ENCODE measurements at regions not wholly inside any gene's neighbourhood (a gene's known extent, or its start where the extent isn't known, plus 50 kb on each side); places are given as distances from the start of the nearest gene placed in this dataset.

DNA sequence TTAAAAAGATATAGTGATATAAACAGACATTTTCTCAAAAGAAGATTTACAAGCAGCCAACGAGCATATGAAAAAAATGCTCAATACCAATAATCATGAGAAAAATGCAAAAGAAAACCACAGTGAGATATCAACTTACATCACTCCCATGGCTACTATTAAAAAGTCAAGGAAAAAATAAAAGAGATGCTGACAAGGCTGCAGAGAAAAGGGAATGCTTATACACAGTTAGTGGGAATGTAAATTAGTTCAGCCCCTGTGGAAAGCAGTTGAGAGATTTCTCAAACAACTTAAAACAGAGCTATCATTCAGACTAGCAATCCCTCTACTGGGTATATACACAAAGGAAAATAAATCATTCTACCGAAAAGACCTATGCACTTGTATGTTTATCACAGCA, 97.1 kb upstream of the CARD18 start:
- ATAC-seq (ENCODE audit: insufficient read depth, low read depth) (no peak), DNase-seq (no peak)
- H3K4me2 ChIP-seq (ENCODE audit: insufficient read depth, low read length), result no peak overlapping the region
- no peak overlapping the region for H3K4me3 ChIP-seq (ENCODE audit: low read depth in 1 of 2, low read length in 2 of 2)
- H3K79me2 ChIP-seq (ENCODE audit: insufficient read depth, low read length), result no peaks in the 10 kb centered on the region
- no peak overlapping the region for H3K9ac ChIP-seq (ENCODE audit: low read depth, low read length)
- TF ChIP-seq, protein P1, sequence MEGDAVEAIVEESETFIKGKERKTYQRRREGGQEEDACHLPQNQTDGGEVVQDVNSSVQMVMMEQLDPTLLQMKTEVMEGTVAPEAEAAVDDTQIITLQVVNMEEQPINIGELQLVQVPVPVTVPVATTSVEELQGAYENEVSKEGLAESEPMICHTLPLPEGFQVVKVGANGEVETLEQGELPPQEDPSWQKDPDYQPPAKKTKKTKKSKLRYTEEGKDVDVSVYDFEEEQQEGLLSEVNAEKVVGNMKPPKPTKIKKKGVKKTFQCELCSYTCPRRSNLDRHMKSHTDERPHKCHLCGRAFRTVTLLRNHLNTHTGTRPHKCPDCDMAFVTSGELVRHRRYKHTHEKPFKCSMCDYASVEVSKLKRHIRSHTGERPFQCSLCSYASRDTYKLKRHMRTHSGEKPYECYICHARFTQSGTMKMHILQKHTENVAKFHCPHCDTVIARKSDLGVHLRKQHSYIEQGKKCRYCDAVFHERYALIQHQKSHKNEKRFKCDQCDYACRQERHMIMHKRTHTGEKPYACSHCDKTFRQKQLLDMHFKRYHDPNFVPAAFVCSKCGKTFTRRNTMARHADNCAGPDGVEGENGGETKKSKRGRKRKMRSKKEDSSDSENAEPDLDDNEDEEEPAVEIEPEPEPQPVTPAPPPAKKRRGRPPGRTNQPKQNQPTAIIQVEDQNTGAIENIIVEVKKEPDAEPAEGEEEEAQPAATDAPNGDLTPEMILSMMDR (IDR thresholded peaks at IDR 0.05; ENCODE audit: borderline replicate concordance, extremely low read depth, low read length, poor library complexity, severe bottlenecking), result no peak
- no peak for TF ChIP-seq EZH2 (IDR thresholded peaks at IDR 0.05; ENCODE audit: borderline replicate concordance, low read depth, low read length, severe bottlenecking)
- H2AFZ ChIP-seq (ENCODE audit: low read depth, low read length), result no peak overlapping the region
- H3K27ac ChIP-seq (ENCODE audit: low read length), result no peak overlapping the region
- no peaks in the 10 kb centered on the region for H3K9me3 ChIP-seq (ENCODE audit: insufficient read depth, low read length, severe bottlenecking)
- no peaks in the 10 kb centered on the region for H4K20me1 ChIP-seq (ENCODE audit: insufficient read depth, low read length)
- H3K36me3 ChIP-seq (ENCODE audit: insufficient read depth, low read length), result no peaks in the 10 kb centered on the region
- H3K4me1 ChIP-seq (ENCODE audit: insufficient read depth, low read length), result 0 out of 2 replicates have a peak, but pooled peaks cover 5% of the 10 kb centered on the region
- no peaks in the 10 kb centered on the region for H3K27me3 ChIP-seq (ENCODE audit: insufficient read depth, low read length, poor library complexity)

- Histone ChIP-seq H3K9me3 (ENCODE audit: insufficient read depth, low read length, severe bottlenecking) (no peaks in the 10 kb centered on the region), H3K27me3 (ENCODE audit: insufficient read depth, low read length, poor library complexity) (no peaks in the 10 kb centered on the region), H3K4me3 (ENCODE audit: low read depth in 1 of 2, low read length in 2 of 2) (no peak overlapping the region), H2AFZ (ENCODE audit: low read depth, low read length) (no peak overlapping the region), H3K4me1 (ENCODE audit: insufficient read depth, low read length) (0 out of 2 replicates have a peak, but pooled peaks cover 5% of the 10 kb centered on the region), H3K36me3 (ENCODE audit: insufficient read depth, low read length) (no peaks in the 10 kb centered on the region), H3K27ac (ENCODE audit: low read length) (no peak overlapping the region), H3K79me2 (ENCODE audit: insufficient read depth, low read length) (no peaks in the 10 kb centered on the region), H4K20me1 (ENCODE audit: insufficient read depth, low read length) (no peaks in the 10 kb centered on the region), H3K4me2 (ENCODE audit: insufficient read depth, low read length) (no peak overlapping the region), H3K9ac (ENCODE audit: low read depth, low read length) (no peak overlapping the region)
- ATAC-seq (ENCODE audit: insufficient read depth, low read depth), result no peak
- TF ChIP-seq, protein P1 (IDR thresholded peaks at IDR 0.05; ENCODE audit: borderline replicate concordance, extremely low read depth, low read length, poor library complexity, severe bottlenecking), result no peak
- no peak for TF ChIP-seq EZH2 (IDR thresholded peaks at IDR 0.05; ENCODE audit: borderline replicate concordance, low read depth, low read length, severe bottlenecking)
- DNase-seq, result no peak
Measured at GRCh38 chr11:105233285-105233684, 93.7 kb upstream of the CARD18 start.

DNA sequence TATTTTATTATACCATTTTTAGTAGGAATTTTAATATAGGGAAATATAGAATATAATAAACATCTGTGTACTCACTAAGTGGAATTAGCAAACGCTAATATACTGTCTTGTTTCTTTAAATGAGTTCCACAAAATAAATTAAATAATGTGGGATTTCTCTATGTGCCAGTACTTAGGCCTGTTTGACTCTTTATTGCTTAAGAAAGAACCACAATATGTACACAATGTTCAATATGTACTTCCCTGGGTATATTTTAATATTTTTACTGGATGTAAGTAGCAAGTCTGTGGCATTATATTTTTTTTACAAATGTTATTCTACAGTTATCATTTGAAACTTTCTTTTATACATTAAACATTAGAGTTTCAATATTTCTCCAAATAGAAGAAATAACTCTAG, 92.5 kb upstream of the CARD18 start:
- TF ChIP-seq, protein P1 (IDR thresholded peaks at IDR 0.05; ENCODE audit: borderline replicate concordance, extremely low read depth, low read length, poor library complexity, severe bottlenecking), result no peak
- no peak for TF ChIP-seq EZH2 (IDR thresholded peaks at IDR 0.05; ENCODE audit: borderline replicate concordance, low read depth, low read length, severe bottlenecking)
- no peaks in the 10 kb centered on the region for H3K9me3 ChIP-seq (ENCODE audit: insufficient read depth, low read length, severe bottlenecking)
- H2AFZ ChIP-seq (ENCODE audit: low read depth, low read length), result no peak overlapping the region
- H3K36me3 ChIP-seq (ENCODE audit: insufficient read depth, low read length), result no peaks in the 10 kb centered on the region
- H3K27me3 ChIP-seq (ENCODE audit: insufficient read depth, low read length, poor library complexity), result no peaks in the 10 kb centered on the region
- no peaks in the 10 kb centered on the region for H4K20me1 ChIP-seq (ENCODE audit: insufficient read depth, low read length)
- no peak overlapping the region for H3K4me3 ChIP-seq (ENCODE audit: low read depth in 1 of 2, low read length in 2 of 2)
- 0 out of 2 replicates have a peak, but pooled peaks cover 5% of the 10 kb centered on the region for H3K4me1 ChIP-seq (ENCODE audit: insufficient read depth, low read length)
- no peak overlapping the region for H3K4me2 ChIP-seq (ENCODE audit: insufficient read depth, low read length)
- H3K9ac ChIP-seq (ENCODE audit: low read depth, low read length), result no peak overlapping the region
- no peak for ATAC-seq (ENCODE audit: insufficient read depth, low read depth)
- no peak overlapping the region for H3K27ac ChIP-seq (ENCODE audit: low read length)
- H3K79me2 ChIP-seq (ENCODE audit: insufficient read depth, low read length), result no peaks in the 10 kb centered on the region
- no peak for DNase-seq

DNA sequence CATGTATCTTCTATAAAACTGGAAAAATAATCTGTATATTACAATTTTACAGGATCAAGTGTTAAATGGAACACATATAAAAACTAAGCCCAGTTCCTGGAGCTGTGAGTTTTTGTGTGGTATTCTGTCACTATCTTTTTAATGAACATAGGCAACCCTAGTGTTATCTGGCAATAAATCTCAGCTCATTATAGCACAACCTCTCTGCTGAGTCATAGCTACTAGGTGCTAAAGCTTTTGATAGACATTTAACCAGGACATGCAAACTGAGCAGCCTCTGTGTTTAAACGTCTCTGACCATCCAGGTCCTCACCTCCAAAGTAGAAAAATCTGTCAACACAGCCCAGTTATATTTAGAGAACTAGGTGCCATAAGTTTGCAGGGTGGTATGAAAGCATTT, 91.0 kb upstream of the CARD18 start:
- H3K9ac ChIP-seq (ENCODE audit: low read depth, low read length), result no peak overlapping the region
- no peak overlapping the region for H2AFZ ChIP-seq (ENCODE audit: low read depth, low read length)
- no peaks in the 10 kb centered on the region for H3K9me3 ChIP-seq (ENCODE audit: insufficient read depth, low read length, severe bottlenecking)
- no peaks in the 10 kb centered on the region for H4K20me1 ChIP-seq (ENCODE audit: insufficient read depth, low read length)
- H3K4me2 ChIP-seq (ENCODE audit: insufficient read depth, low read length), result no peak overlapping the region
- no peaks in the 10 kb centered on the region for H3K27me3 ChIP-seq (ENCODE audit: insufficient read depth, low read length, poor library complexity)
- ATAC-seq (ENCODE audit: insufficient read depth, low read depth) (peak; percentile 47; the same call in 2 of the 3 replicates), DNase-seq (no peak)
- TF ChIP-seq EZH2 (IDR thresholded peaks at IDR 0.05; ENCODE audit: borderline replicate concordance, low read depth, low read length, severe bottlenecking), result no peak
- TF ChIP-seq, protein P1 (IDR thresholded peaks at IDR 0.05; ENCODE audit: borderline replicate concordance, extremely low read depth, low read length, poor library complexity, severe bottlenecking), result no peak
- H3K4me3 ChIP-seq (ENCODE audit: low read depth in 1 of 2, low read length in 2 of 2), result no peak overlapping the region
- H3K36me3 ChIP-seq (ENCODE audit: insufficient read depth, low read length), result no peaks in the 10 kb centered on the region
- H3K79me2 ChIP-seq (ENCODE audit: insufficient read depth, low read length), result no peaks in the 10 kb centered on the region
- H3K4me1 ChIP-seq (ENCODE audit: insufficient read depth, low read length), result 0 out of 2 replicates have a peak, but pooled peaks cover 5% of the 10 kb centered on the region
- H3K27ac ChIP-seq (ENCODE audit: low read length), result no peak overlapping the region

Data from DND-41 (cell line).